HG03139 (cell line): ENCODE measurements at regions not wholly inside any gene's neighbourhood (a gene's known extent, or its start where the extent isn't known, plus 50 kb on each side); places are given as distances from the start of the nearest gene placed in this dataset.

Experiments used
- ATAC-seq: cut with Tn5 transposase; IDR thresholded peaks from one replicate; pipeline ENCODE4 v1.9.1; 2021; ENCODE audit not compliant: unreplicated experiment

- ATAC-seq: no peak
These were observed 52.4 kb upstream of the SERINC1 start for GRCh38 chr6:122524056-122524455.

GRCh38 chr6:122530440-122531046 lies 58.9 kb upstream of the SERINC1 start:
- peak; percentile 98 for ATAC-seq

DNA sequence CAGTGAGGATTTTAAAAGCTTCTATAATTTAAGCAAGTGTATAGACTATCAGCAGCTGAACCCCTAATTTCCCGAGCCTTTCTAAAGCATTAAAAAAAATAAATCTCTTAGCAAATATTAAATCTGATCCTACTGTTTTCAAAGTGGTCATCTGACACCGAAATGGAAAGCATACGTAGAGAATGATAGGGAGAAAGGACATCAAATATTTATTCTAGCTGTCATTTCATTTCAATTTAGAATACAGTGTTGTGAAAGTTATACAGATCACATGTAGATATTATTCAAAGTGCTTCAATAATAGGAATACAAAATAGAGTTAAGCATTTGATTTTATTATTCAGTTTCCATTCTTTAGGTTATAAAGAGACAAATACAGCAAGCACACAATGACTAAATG lies 61.9 kb upstream of the PKIB start:
- no peak for ATAC-seq

DNA sequence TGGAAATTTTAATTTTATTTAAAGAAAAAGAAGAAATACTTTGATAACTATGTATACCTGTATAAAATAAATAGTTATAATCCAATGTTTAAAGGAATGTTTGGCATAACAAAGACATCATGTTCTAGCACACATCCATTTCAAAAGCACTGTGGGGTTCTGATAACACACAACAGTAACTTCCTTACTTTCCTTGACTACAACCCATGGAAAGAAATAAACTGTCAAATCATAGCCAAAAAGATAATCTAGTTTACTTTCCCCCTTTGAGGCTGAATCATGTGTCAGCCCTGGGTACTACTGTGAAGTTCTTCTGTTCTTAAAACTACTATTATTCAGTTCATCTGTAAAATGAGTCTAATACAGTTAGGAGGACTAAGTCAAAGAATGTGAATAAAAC lies 61.4 kb upstream of the PKIB start:
- ATAC-seq: no peak

DNA sequence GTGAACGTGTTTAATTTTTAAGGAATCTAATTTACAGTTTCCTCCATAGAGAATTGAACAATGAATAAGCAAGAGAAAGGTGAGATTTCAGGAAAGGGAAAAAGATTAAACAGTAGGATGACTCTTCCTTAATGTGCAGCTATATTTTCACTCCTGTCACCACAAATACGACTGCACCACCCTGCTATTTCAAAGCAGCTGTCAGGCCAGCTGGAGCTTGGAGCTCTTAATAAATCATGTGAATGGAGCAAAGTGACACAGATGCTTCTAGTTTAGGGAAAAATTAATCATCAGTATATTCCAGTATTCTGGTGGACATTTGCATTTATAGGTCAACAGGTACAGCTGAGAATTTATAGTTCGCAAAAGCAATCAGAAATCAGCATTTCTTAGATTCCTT lies 56.5 kb upstream of the PKIB start:
- no peak for ATAC-seq

DNA sequence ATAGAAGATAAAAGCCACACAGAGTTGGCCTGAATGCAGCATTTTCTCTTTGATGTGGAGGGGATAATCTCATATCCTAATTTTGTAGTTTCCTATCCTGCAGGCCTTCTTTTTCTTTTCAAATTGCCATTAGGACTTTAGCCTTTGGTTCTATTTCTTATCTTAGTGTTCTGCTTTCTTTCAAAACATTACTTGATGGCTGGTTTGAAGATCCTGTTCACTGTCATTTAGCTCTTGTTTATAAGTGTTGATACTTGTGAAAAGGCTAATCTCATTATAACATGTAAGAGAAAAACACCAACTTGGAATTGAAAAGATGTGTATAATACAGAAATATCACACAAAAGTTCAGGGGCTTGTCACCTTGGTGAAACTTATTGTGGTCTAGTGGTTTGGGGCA lies 54.6 kb upstream of the PKIB start:
- ATAC-seq: no peak

- ATAC-seq: no peak
These were observed 52.1 kb upstream of the PKIB start for GRCh38 chr6:122558080-122558479.
